OCI-LY1 (cell line): ENCODE measurements at regions not wholly inside any gene's neighbourhood (a gene's known extent, or its start where the extent isn't known, plus 50 kb on each side); places are given as distances from the start of the nearest gene placed in this dataset.
"Not testable (repeated sequence)": the region's sequence is repeated elsewhere in the genome, so short reads cannot be mapped to it uniquely, and the experiment has no call there.

Source experiments
- H2AFZ ChIP-seq: fragments of 200-600 bp; sonication (generic), shearing (Covaris generic); 2 replicates; pipeline ENCODE4 v1.6.0; 2014; ENCODE audit warnings: antibody characterized with exemption, mild to moderate bottlenecking, low read length
- H3F3A ChIP-seq: fragments of 200-600 bp; sonication (generic), shearing (Covaris generic); 2 replicates; pipeline ENCODE4 v1.6.0; 2014; ENCODE audit warnings: mild to moderate bottlenecking, antibody characterized with exemption, low read length, moderate library complexity; ENCODE audit not compliant: insufficient read depth
- H3K27ac ChIP-seq: fragments of 200-600 bp; sonication (generic); 2 replicates; pipeline ENCODE4 v1.5.1; 2014; ENCODE audit warnings: low read length, mixed run types, mild to moderate bottlenecking, low read depth; ENCODE audit not compliant: poor library complexity, severe bottlenecking
- H3K27me3 ChIP-seq: fragments of 200-600 bp; sonication (generic); 2 replicates; pipeline ENCODE4 v1.6.0; 2014; ENCODE audit warnings: antibody characterized with exemption, mild to moderate bottlenecking, low read length, moderate library complexity; ENCODE audit not compliant: insufficient read depth
- H3K36me3 ChIP-seq: fragments of 200-600 bp; sonication (generic); 2 replicates; pipeline ENCODE4 v1.6.1; 2014; ENCODE audit warnings: mild to moderate bottlenecking, antibody characterized with exemption, low read length, moderate library complexity, mixed read lengths; ENCODE audit not compliant: insufficient read depth
- H3K4me1 ChIP-seq: fragments of 200-600 bp; sonication (generic); 2 replicates; pipeline ENCODE4 v1.5.1; 2014; ENCODE audit warnings: mild to moderate bottlenecking, low read length, moderate library complexity; ENCODE audit not compliant: insufficient read depth, severe bottlenecking
- H3K4me2 ChIP-seq: fragments of 200-600 bp; sonication (generic), shearing (Covaris generic); 2 replicates; pipeline ENCODE4 v1.6.1; 2014; ENCODE audit warnings: low read length
- H3K4me3 ChIP-seq: fragments of 200-600 bp; sonication (generic); 2 replicates; pipeline ENCODE4 v1.5.1; 2014; ENCODE audit warnings: low read length, low read depth, mild to moderate bottlenecking, mixed read lengths; ENCODE audit not compliant: poor library complexity, severe bottlenecking
- H3K79me2 ChIP-seq: fragments of 200-600 bp; shearing (Covaris generic); 2 replicates; pipeline ENCODE4 v1.6.1; 2016; ENCODE audit warnings: mixed run types, low read length, mixed read lengths; ENCODE audit not compliant: insufficient read depth
- H3K9ac ChIP-seq: fragments of 200-600 bp; sonication (generic), shearing (Covaris generic); 2 replicates; pipeline ENCODE4 v1.6.1; 2014; ENCODE audit warnings: mild to moderate bottlenecking, low read length, mixed read lengths
- H3K9me2 ChIP-seq: fragments of 200-600 bp; sonication (generic), shearing (Covaris generic); 2 replicates; pipeline ENCODE4 v1.6.1; 2014; ENCODE audit warnings: low read depth, mild to moderate bottlenecking, low read length, mixed read lengths
- H3K9me3 ChIP-seq: fragments of 200-600 bp; shearing (Covaris generic); 2 replicates; pipeline ENCODE4 v1.6.1; 2014; ENCODE audit warnings: low read length, mixed read lengths
- H4K20me1 ChIP-seq: fragments of 200-600 bp; sonication (generic), shearing (Covaris generic); 2 replicates; pipeline ENCODE4 v1.6.0; 2016; ENCODE audit warnings: mild to moderate bottlenecking, low read length; ENCODE audit not compliant: insufficient read depth
- EZH2 ChIP-seq: fragments of 200-600 bp; sonication (generic), shearing (Covaris generic); IDR thresholded peaks from 2 replicates; pipeline ENCODE4 v1.8.0; 2017; ENCODE audit warnings: borderline replicate concordance, mixed run types, mild to moderate bottlenecking, antibody characterized with exemption, low read length, moderate library complexity, mixed read lengths
- TF ChIP-seq, protein P1 (sequence below): fragments of 200-600 bp; sonication (generic), shearing (Covaris generic); IDR thresholded peaks from 2 replicates; pipeline ENCODE4 v1.5.1; 2017; ENCODE audit warnings: mild to moderate bottlenecking, antibody characterized with exemption, low read length, moderate library complexity, mixed read lengths

DNA sequence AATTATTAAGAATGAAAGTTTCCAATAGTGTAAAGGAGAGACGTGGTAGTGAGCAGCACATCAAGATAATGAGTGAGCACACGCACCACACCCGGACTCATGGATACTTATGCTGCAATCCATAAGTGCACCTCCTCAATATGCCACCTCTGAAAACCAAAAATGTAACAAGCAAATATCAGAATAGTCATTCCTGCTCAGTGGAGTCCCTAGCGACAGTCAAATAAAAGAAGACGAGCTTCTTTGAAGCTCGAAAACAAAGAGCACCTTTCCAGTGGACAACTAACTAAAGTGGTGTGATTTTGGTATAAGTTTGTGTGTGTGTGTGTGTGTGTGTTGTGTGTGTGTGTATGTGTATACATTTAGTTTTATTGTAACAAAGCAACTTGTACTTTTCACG lies 241.3 kb downstream of the DEPDC1B start:
- Histone ChIP-seq H2AFZ (no peak overlapping the region), H3K27me3 (no peaks in the 10 kb centered on the region), H3K4me2 (no peak overlapping the region), H3K4me1 (no peaks in the 10 kb centered on the region), H3K27ac (no peak overlapping the region), H3K9ac (no peak overlapping the region), H3K9me3 (no peaks in the 10 kb centered on the region), H3K36me3 (no peaks in the 10 kb centered on the region), H3F3A (no peaks in the 10 kb centered on the region), H3K79me2 (no peaks in the 10 kb centered on the region), H3K4me3 (no peak overlapping the region), H4K20me1 (no peaks in the 10 kb centered on the region), H3K9me2 (no peaks in the 10 kb centered on the region)
- TF ChIP-seq EZH2: no peak

DNA sequence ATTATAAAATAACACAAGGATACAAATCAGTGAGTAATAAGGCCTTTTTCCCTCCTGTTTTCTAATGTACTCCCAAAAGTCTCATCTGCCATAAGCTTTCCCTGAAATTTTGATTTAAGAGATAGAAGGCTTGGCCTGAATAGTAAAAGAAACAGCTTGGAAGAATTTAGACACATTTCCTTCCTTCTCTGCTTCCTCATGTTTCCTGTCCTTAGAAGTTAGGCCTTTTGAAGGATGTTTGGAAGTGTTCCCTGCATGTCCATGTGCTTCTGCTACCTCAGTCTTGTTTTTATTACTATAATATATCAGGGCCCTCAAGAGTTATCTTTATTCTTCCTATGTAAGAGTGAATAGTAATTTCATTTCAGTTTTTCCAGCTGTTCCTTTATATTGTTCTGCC lies 242.7 kb downstream of the DEPDC1B start:
- Histone ChIP-seq H2AFZ (no peak overlapping the region), H3K79me2 (no peaks in the 10 kb centered on the region), H3K4me2 (no peak overlapping the region), H3K27ac (no peak overlapping the region), H3K4me3 (no peak overlapping the region), H3K27me3 (no peaks in the 10 kb centered on the region), H3K36me3 (no peaks in the 10 kb centered on the region), H3F3A (no peaks in the 10 kb centered on the region), H3K9me3 (no peaks in the 10 kb centered on the region), H3K4me1 (no peaks in the 10 kb centered on the region), H3K9ac (no peak overlapping the region), H3K9me2 (no peaks in the 10 kb centered on the region), H4K20me1 (no peaks in the 10 kb centered on the region)
- no peak for TF ChIP-seq EZH2
- TF ChIP-seq, protein P1, sequence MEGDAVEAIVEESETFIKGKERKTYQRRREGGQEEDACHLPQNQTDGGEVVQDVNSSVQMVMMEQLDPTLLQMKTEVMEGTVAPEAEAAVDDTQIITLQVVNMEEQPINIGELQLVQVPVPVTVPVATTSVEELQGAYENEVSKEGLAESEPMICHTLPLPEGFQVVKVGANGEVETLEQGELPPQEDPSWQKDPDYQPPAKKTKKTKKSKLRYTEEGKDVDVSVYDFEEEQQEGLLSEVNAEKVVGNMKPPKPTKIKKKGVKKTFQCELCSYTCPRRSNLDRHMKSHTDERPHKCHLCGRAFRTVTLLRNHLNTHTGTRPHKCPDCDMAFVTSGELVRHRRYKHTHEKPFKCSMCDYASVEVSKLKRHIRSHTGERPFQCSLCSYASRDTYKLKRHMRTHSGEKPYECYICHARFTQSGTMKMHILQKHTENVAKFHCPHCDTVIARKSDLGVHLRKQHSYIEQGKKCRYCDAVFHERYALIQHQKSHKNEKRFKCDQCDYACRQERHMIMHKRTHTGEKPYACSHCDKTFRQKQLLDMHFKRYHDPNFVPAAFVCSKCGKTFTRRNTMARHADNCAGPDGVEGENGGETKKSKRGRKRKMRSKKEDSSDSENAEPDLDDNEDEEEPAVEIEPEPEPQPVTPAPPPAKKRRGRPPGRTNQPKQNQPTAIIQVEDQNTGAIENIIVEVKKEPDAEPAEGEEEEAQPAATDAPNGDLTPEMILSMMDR: no peak

DNA sequence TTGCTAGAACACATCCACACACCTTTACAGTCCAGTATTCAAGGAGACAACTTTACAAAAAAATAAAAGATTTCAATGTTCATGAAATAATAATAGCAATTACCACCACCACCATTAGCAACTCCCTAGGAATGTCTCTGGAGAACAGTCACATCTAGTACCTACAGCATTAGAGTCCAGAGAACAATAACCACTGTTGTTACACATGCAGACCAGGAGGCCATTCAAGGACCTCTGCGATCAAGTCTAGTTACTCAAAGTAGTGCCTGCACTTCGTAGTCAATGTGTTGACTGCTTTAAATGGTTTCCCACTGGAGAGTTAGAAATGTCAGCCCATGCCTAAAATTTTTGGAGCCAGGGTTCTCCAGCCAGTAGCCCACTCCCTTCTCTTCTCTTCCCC lies 244.4 kb downstream of the DEPDC1B start:
- no peak overlapping the region for H3K9ac ChIP-seq
- no peak overlapping the region for H3K27ac ChIP-seq
- no peaks in the 10 kb centered on the region for H3K27me3 ChIP-seq
- no peaks in the 10 kb centered on the region for H3K9me3 ChIP-seq
- no peaks in the 10 kb centered on the region for H3K79me2 ChIP-seq
- H3K9me2 ChIP-seq: no peaks in the 10 kb centered on the region
- H4K20me1 ChIP-seq: no peaks in the 10 kb centered on the region
- no peaks in the 10 kb centered on the region for H3F3A ChIP-seq
- TF ChIP-seq EZH2: no peak
- TF ChIP-seq, protein P1: no peak
- no peaks in the 10 kb centered on the region for H3K36me3 ChIP-seq
- H3K4me3 ChIP-seq: no peak overlapping the region
- H2AFZ ChIP-seq: no peak overlapping the region
- no peak overlapping the region for H3K4me2 ChIP-seq
- H3K4me1 ChIP-seq: no peaks in the 10 kb centered on the region

DNA sequence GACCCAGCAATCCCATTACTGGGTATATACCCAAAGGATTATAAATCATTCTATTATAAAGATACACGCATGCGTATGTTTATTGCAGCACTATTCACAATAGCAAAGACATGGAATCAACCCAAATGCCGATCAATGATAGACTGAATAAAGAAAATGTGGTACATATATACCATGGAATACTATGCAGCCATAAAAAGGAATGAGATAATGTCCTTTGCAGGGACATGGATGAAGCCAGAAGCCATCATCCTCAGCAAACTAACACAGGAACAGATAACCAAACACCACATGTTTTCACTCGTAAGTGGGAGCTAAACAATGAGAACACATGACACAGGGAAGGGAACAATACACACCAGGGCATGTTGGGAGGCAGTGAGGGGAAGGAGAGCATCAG lies 245.7 kb downstream of the DEPDC1B start:
- not testable (repeated sequence) for H3K36me3 ChIP-seq, H3K9me3 ChIP-seq, H4K20me1 ChIP-seq, H2AFZ ChIP-seq, H3K27ac ChIP-seq, H3K4me2 ChIP-seq, H3K27me3 ChIP-seq, H3K9ac ChIP-seq, H3K9me2 ChIP-seq, H3K79me2 ChIP-seq, H3F3A ChIP-seq, H3K4me1 ChIP-seq, H3K4me3 ChIP-seq
